ENCODE measurements at regions not wholly inside any gene's neighbourhood (a gene's known extent, or its start where the extent isn't known, plus 50 kb on each side); places are given as distances from the start of the nearest gene placed in this dataset.

- Histone ChIP-seq H3K9me3 (ENCODE audit: control insufficient read depth in 2 of 3, insufficient read depth in 1 of 3, low read length in 3 of 3) (no peaks in the 10 kb centered on the region), H3K27ac (ENCODE audit: low read depth in 2 of 2, low read length in 2 of 2) (no peak overlapping the region), H3K4me3 (ENCODE audit: low read length in 3 of 3) (no peak overlapping the region), H3K36me3 (ENCODE audit: control insufficient read depth in 2 of 3, insufficient read depth in 3 of 3, low read length in 3 of 3) (no peaks in the 10 kb centered on the region), H3K27me3 (ENCODE audit: control insufficient read depth, insufficient read depth, low read length) (no peaks in the 10 kb centered on the region), H3K4me1 (ENCODE audit: control insufficient read depth in 2 of 3, insufficient read depth in 2 of 3, low read depth in 1 of 3, low read length in 3 of 3) (no peaks in the 10 kb centered on the region), H3K9ac (ENCODE audit: low read length in 3 of 3) (no peak overlapping the region)
- FAIRE-seq (no peak), DNase-seq (no peak)
- TF ChIP-seq, protein P1, sequence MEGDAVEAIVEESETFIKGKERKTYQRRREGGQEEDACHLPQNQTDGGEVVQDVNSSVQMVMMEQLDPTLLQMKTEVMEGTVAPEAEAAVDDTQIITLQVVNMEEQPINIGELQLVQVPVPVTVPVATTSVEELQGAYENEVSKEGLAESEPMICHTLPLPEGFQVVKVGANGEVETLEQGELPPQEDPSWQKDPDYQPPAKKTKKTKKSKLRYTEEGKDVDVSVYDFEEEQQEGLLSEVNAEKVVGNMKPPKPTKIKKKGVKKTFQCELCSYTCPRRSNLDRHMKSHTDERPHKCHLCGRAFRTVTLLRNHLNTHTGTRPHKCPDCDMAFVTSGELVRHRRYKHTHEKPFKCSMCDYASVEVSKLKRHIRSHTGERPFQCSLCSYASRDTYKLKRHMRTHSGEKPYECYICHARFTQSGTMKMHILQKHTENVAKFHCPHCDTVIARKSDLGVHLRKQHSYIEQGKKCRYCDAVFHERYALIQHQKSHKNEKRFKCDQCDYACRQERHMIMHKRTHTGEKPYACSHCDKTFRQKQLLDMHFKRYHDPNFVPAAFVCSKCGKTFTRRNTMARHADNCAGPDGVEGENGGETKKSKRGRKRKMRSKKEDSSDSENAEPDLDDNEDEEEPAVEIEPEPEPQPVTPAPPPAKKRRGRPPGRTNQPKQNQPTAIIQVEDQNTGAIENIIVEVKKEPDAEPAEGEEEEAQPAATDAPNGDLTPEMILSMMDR (IDR thresholded peaks at IDR 0.05; ENCODE audit: borderline replicate concordance, extremely low read depth, insufficient read depth): no peak
- intact Hi-C loops (cut with DNase I): no loop called here
Observed at GRCh38 chr12:17239874-17240273, 633.9 kb upstream of the LMO3 start.

- no peak for DNase-seq
- Histone ChIP-seq H3K27ac (ENCODE audit: low read depth in 2 of 2, low read length in 2 of 2) (no peak overlapping the region), H3K9ac (ENCODE audit: low read length in 3 of 3) (no peak overlapping the region), H3K4me1 (ENCODE audit: control insufficient read depth in 2 of 3, insufficient read depth in 2 of 3, low read depth in 1 of 3, low read length in 3 of 3) (no peaks in the 10 kb centered on the region), H3K4me3 (ENCODE audit: low read length in 3 of 3) (no peak overlapping the region), H3K36me3 (ENCODE audit: control insufficient read depth in 2 of 3, insufficient read depth in 3 of 3, low read length in 3 of 3) (no peaks in the 10 kb centered on the region), H3K9me3 (ENCODE audit: control insufficient read depth in 2 of 3, insufficient read depth in 1 of 3, low read length in 3 of 3) (no peaks in the 10 kb centered on the region), H3K27me3 (ENCODE audit: control insufficient read depth, insufficient read depth, low read length) (no peaks in the 10 kb centered on the region)
- FAIRE-seq: no peak
- intact Hi-C loops (cut with DNase I): no loop called here
- TF ChIP-seq, protein P1 (IDR thresholded peaks at IDR 0.05; ENCODE audit: borderline replicate concordance, extremely low read depth, insufficient read depth): no peak
Observed at GRCh38 chr12:17235996-17236395, 630.0 kb upstream of the LMO3 start.

GRCh38 chr12:17215759-17216570 is 610.0 kb upstream of the LMO3 start:
- Histone ChIP-seq H3K27ac (ENCODE audit: low read depth in 2 of 2, low read length in 2 of 2) (no peak overlapping the region), H3K9ac (ENCODE audit: low read length in 3 of 3) (no peak overlapping the region), H3K4me3 (ENCODE audit: low read length in 3 of 3) (no peak overlapping the region), H3K36me3 (ENCODE audit: control insufficient read depth in 2 of 3, insufficient read depth in 3 of 3, low read length in 3 of 3) (no peaks in the 10 kb centered on the region), H3K9me3 (ENCODE audit: control insufficient read depth in 2 of 3, insufficient read depth in 1 of 3, low read length in 3 of 3) (no peaks in the 10 kb centered on the region), H3K4me1 (ENCODE audit: control insufficient read depth in 2 of 3, insufficient read depth in 2 of 3, low read depth in 1 of 3, low read length in 3 of 3) (no peaks in the 10 kb centered on the region), H3K27me3 (ENCODE audit: control insufficient read depth, insufficient read depth, low read length) (no peaks in the 10 kb centered on the region)
- no peak for DNase-seq
- TF ChIP-seq, protein P1 (IDR thresholded peaks at IDR 0.05; ENCODE audit: borderline replicate concordance, extremely low read depth, insufficient read depth): no peak
- intact Hi-C loops (cut with DNase I): no loop called here
- no peak for FAIRE-seq

Measured in kidney (tissue), 13 donors.